Mesothelial cell of epicardium (in vitro differentiated cells): ENCODE measurements at regions not wholly inside any gene's neighbourhood (a gene's known extent, or its start where the extent isn't known, plus 50 kb on each side); places are given as distances from the start of the nearest gene placed in this dataset.
"Not testable (repeated sequence)": the region's sequence is repeated elsewhere in the genome, so short reads cannot be mapped to it uniquely, and the experiment has no call there.

ENCODE experiments used
- DNase-seq, 2 experiments: peaks; one replicate each; pipeline ENCODE4 v3.0.0; 2021; ENCODE audit warnings: low spot score in 2 of 2; ENCODE audit not compliant: unreplicated experiment in 2 of 2
- H3K27ac Mint-ChIP-seq: 2 replicates; pipeline ENCODE4 v1.8.0; 2021; ENCODE audit warnings: mixed read lengths
- H3K27me3 Mint-ChIP-seq: 2 replicates; pipeline ENCODE4 v1.8.0; 2021; ENCODE audit warnings: low read depth, mixed read lengths
- H3K36me3 Mint-ChIP-seq: 2 replicates; pipeline ENCODE4 v1.8.0; 2021; ENCODE audit warnings: mixed read lengths
- H3K4me1 Mint-ChIP-seq: 2 replicates; pipeline ENCODE4 v1.8.0; 2021; ENCODE audit warnings: mixed read lengths
- H3K4me3 Mint-ChIP-seq: 2 replicates; pipeline ENCODE4 v1.8.0; 2021; ENCODE audit warnings: mild to moderate bottlenecking, moderate library complexity, mixed read lengths
- H3K9me3 Mint-ChIP-seq: 2 replicates; pipeline ENCODE4 v1.8.0; 2021; ENCODE audit warnings: mixed read lengths
- CTCF ChIP-seq: fragments of 200-600 bp; sonication (generic); IDR thresholded peaks from one replicate; pipeline ENCODE4 v1.5.0; 2021; ENCODE audit warnings: antibody characterized with exemption; ENCODE audit not compliant: unreplicated experiment

- no peaks in the 10 kb centered on the region for H3K36me3 Mint-ChIP-seq
- no peak for DNase-seq
- no peak for TF ChIP-seq CTCF
- no peaks in the 10 kb centered on the region for H3K9me3 Mint-ChIP-seq
- H3K4me1 Mint-ChIP-seq, result peaks cover 2% of the 10 kb centered on the region
- H3K27ac Mint-ChIP-seq, result no peak overlapping the region
- H3K4me3 Mint-ChIP-seq, result no peak overlapping the region
- peaks cover 5% of the 10 kb centered on the region for H3K27me3 Mint-ChIP-seq
Observed at GRCh38 chr3:147117631-147118030, 288.7 kb downstream of the ZIC4 start.

GRCh38 chr3:147113293-147114044 lies 292.9 kb downstream of the ZIC4 start:
- no peak overlapping the region for H3K4me3 Mint-ChIP-seq

GRCh38 chr3:147099076-147099475 lies 307.3 kb downstream of the ZIC4 start:
- peaks cover 16% of the 10 kb centered on the region for H3K9me3 Mint-ChIP-seq
- no peaks in the 10 kb centered on the region for H3K4me1 Mint-ChIP-seq
- no peak for TF ChIP-seq CTCF
- H3K4me3 Mint-ChIP-seq, result no peak overlapping the region
- H3K36me3 Mint-ChIP-seq, result no peaks in the 10 kb centered on the region
- DNase-seq, result no peak
- no peak overlapping the region for H3K27ac Mint-ChIP-seq
- H3K27me3 Mint-ChIP-seq, result no peaks in the 10 kb centered on the region

More at GRCh38 chr3:147113293-147114044, 292.9 kb downstream of the ZIC4 start:
- no peaks in the 10 kb centered on the region for H3K4me1 Mint-ChIP-seq
- peaks cover 2% of the 10 kb centered on the region for H3K27me3 Mint-ChIP-seq
- no peaks in the 10 kb centered on the region for H3K36me3 Mint-ChIP-seq
- TF ChIP-seq CTCF, result no peak
- H3K9me3 Mint-ChIP-seq, result peaks cover 15% of the 10 kb centered on the region
- no peak overlapping the region for H3K27ac Mint-ChIP-seq
- no peak for DNase-seq

- no peak overlapping the region for H3K27ac Mint-ChIP-seq
- no peaks in the 10 kb centered on the region for H3K27me3 Mint-ChIP-seq
- H3K9me3 Mint-ChIP-seq, result no peaks in the 10 kb centered on the region
- H3K4me3 Mint-ChIP-seq, result no peak overlapping the region
- no peak for DNase-seq
- no peaks in the 10 kb centered on the region for H3K36me3 Mint-ChIP-seq
- no peaks in the 10 kb centered on the region for H3K4me1 Mint-ChIP-seq
- no peak for TF ChIP-seq CTCF
Observed at GRCh38 chr3:147090461-147090860, 315.9 kb downstream of the ZIC4 start.

- Mint-ChIP-seq H3K4me1 (no peaks in the 10 kb centered on the region), H3K27me3 (no peaks in the 10 kb centered on the region), H3K36me3 (no peaks in the 10 kb centered on the region), H3K9me3 (no peaks in the 10 kb centered on the region), H3K27ac (no peak overlapping the region), H3K4me3 (no peak overlapping the region)
- no peak for DNase-seq
- TF ChIP-seq CTCF, result no peak
Observed at GRCh38 chr3:147089286-147089685, 317.1 kb downstream of the ZIC4 start.

- not testable (repeated sequence) for H3K36me3 Mint-ChIP-seq, H3K4me3 Mint-ChIP-seq, H3K27me3 Mint-ChIP-seq, DNase-seq, H3K27ac Mint-ChIP-seq, H3K4me1 Mint-ChIP-seq
- H3K9me3 Mint-ChIP-seq, result peaks cover 23% of the 10 kb centered on the region
Observed at GRCh38 chr3:147059500-147059899, 346.8 kb downstream of the ZIC4 start.
